IMR-90 (cell line): ENCODE measurements at regions not wholly inside any gene's neighbourhood (a gene's known extent, or its start where the extent isn't known, plus 50 kb on each side); places are given as distances from the start of the nearest gene placed in this dataset.

Experiments
- CEBPB ChIP-seq: IDR thresholded peaks from 2 replicates; pipeline ENCODE4 v1.6.1; 2012; ENCODE audit warnings: low read depth, low read length, improper control_type of control experiment
- CTCF ChIP-seq: conservative IDR thresholded peaks from 2 replicates; pipeline ENCODE4 v1.5.1; 2012; ENCODE audit warnings: mild to moderate bottlenecking, low read depth, low read length, improper control_type of control experiment
- ELK1 ChIP-seq: fragments of 150-350 bp; IDR thresholded peaks from 2 replicates; pipeline ENCODE4 v1.6.1; 2016; ENCODE audit warnings: low read depth, mild to moderate bottlenecking, low read length, moderate library complexity, borderline replicate concordance
- FOS ChIP-seq: fragments of 150-350 bp; IDR thresholded peaks from 2 replicates; pipeline ENCODE4 v1.6.1; 2016; ENCODE audit warnings: low read depth, low read length
- RFX5 ChIP-seq: IDR thresholded peaks from 2 replicates; pipeline ENCODE4 v1.8.0; 2012; ENCODE audit warnings: low read depth, mild to moderate bottlenecking, low read length, moderate library complexity

- no peak for TF ChIP-seq CTCF
- TF ChIP-seq CEBPB, result no peak
- TF ChIP-seq ELK1, result no peak
- TF ChIP-seq FOS, result no peak
- no peak for TF ChIP-seq RFX5
These were observed 314.0 kb downstream of the BMP7 start for GRCh38 chr20:56952258-56953047.
